IMR-90 (cell line): ENCODE measurements at regions not wholly inside any gene's neighbourhood (a gene's known extent, or its start where the extent isn't known, plus 50 kb on each side); places are given as distances from the start of the nearest gene placed in this dataset.
"Not testable (repeated sequence)": the region's sequence is repeated elsewhere in the genome, so short reads cannot be mapped to it uniquely, and the experiment has no call there.

Experiments used
- ATAC-seq: fragments of 200-7000 bp; cut with Tn5 transposase; 2 replicates; pipeline ENCODE4 v1.9.1; 2020; ENCODE audit warnings: low read depth, mild to moderate bottlenecking, moderate library complexity
- BruUV-seq: library from RNA; stranded (reverse); fragments of 400-500 nt; replicated peaks from 2 replicates; lab custom pipeline; 2021; lab: Mats Ljungman, UMichigan
- CTCF ChIA-PET: fragments of 300-600 bp; formaldehyde crosslinking; extraction: SDS; loops from one replicate; lab custom pipeline; 2021; ENCODE audit warnings: antibody characterized with exemption; lab: Yijun Ruan, JAX
- POLR2A ChIA-PET: fragments of 300-600 bp; sonication (Branson Sonifier 250); formaldehyde crosslinking; loops from one replicate; lab custom pipeline; 2022; ENCODE audit warnings: antibody characterized with exemption; ENCODE audit not compliant: unreplicated experiment; lab: Charles Lee
- DNase-seq: peaks from one replicate; pipeline ENCODE4 v3.0.0; 2013
- H2AFZ ChIP-seq: replicated peaks from 2 replicates; pipeline ENCODE3; 2013; ENCODE audit warnings: low read length, mild to moderate bottlenecking; ENCODE audit not compliant: poor library complexity
- H2AK5ac ChIP-seq: 2 replicates; pipeline ENCODE4 v1.6.1; 2013; ENCODE audit warnings: low read depth, low read length, inconsistent platforms
- H2AK9ac ChIP-seq: replicated peaks from 2 replicates; pipeline ENCODE3; 2013; ENCODE audit warnings: mild to moderate bottlenecking, low read depth, low read length, moderate library complexity; ENCODE audit not compliant: poor library complexity
- H2BK120ac ChIP-seq: 2 replicates; pipeline ENCODE4 v1.6.1; 2013; ENCODE audit warnings: low read depth, low read length, inconsistent platforms
- H2BK15ac ChIP-seq: 3 replicates; pipeline ENCODE4 v1.6.1; 2013; ENCODE audit warnings: low read depth, low read length, inconsistent platforms
- H2BK20ac ChIP-seq: 2 replicates; pipeline ENCODE4 v1.6.1; 2013; ENCODE audit warnings: low read depth, mild to moderate bottlenecking, inconsistent platforms, low read length, moderate library complexity
- H2BK5ac ChIP-seq: 2 replicates; pipeline ENCODE4 v1.6.1; 2013; ENCODE audit warnings: mild to moderate bottlenecking, low read depth, low read length, inconsistent platforms; ENCODE audit not compliant: poor library complexity, severe bottlenecking
- H3K14ac ChIP-seq: replicated peaks from 2 replicates; pipeline ENCODE4 v1.6.1; 2013; ENCODE audit warnings: low read depth, low read length, inconsistent platforms
- H3K18ac ChIP-seq: 2 replicates; pipeline ENCODE4 v1.6.1; 2013; ENCODE audit warnings: low read depth, low read length, control low read depth
- H3K23ac ChIP-seq: 2 replicates; pipeline ENCODE4 v1.6.1; 2013; ENCODE audit warnings: low read depth, low read length, inconsistent platforms
- H3K27ac ChIP-seq: 2 replicates; pipeline ENCODE4 v1.5.1; 2013; ENCODE audit warnings: mild to moderate bottlenecking, control low read depth, low read length; ENCODE audit not compliant: insufficient read depth
- H3K27me3 ChIP-seq: 2 replicates; pipeline ENCODE4 v1.6.1; 2013; ENCODE audit warnings: low read length; ENCODE audit not compliant: control insufficient read depth, insufficient read depth
- H3K36me3 ChIP-seq: 2 replicates; pipeline ENCODE4 v1.6.1; 2013; ENCODE audit warnings: low read length, mixed read lengths; ENCODE audit not compliant: control insufficient read depth, insufficient read depth
- H3K4ac ChIP-seq: 2 replicates; pipeline ENCODE4 v1.6.1; 2013; ENCODE audit warnings: low read depth, low read length, inconsistent platforms
- H3K4me1 ChIP-seq: 2 replicates; pipeline ENCODE4 v1.6.1; 2013; ENCODE audit warnings: low read length, mixed read lengths; ENCODE audit not compliant: control insufficient read depth, insufficient read depth
- H3K4me2 ChIP-seq: 2 replicates; pipeline ENCODE4 v1.6.1; 2013; ENCODE audit warnings: low read depth, mild to moderate bottlenecking, control low read depth, low read length, moderate library complexity
- H3K4me3 ChIP-seq: 2 replicates; pipeline ENCODE4 v1.5.1; 2013; ENCODE audit warnings: low read depth, mild to moderate bottlenecking, control low read depth, low read length, moderate library complexity; ENCODE audit not compliant: insufficient read depth
- H3K56ac ChIP-seq: 2 replicates; pipeline ENCODE4 v1.6.1; 2013; ENCODE audit warnings: low read length, inconsistent platforms; ENCODE audit not compliant: insufficient read depth; ENCODE audit errors: extremely low read depth
- H3K79me1 ChIP-seq, 2 experiments: 2 replicates each; pipeline ENCODE4 v1.6.1; 2013; ENCODE audit warnings: low read length in 2 of 2, inconsistent platforms in 1 of 2, low read depth in 1 of 2
- H3K9ac ChIP-seq: 2 replicates; pipeline ENCODE4 v1.6.1; 2013; ENCODE audit warnings: low read depth, low read length, control low read depth
- H3K9me1 ChIP-seq: 2 replicates; pipeline ENCODE4 v1.6.1; 2013; ENCODE audit warnings: low read length, inconsistent platforms; ENCODE audit not compliant: insufficient read depth
- H3K9me3 ChIP-seq: 2 replicates; pipeline ENCODE4 v1.6.1; 2013; ENCODE audit warnings: low read length; ENCODE audit not compliant: control insufficient read depth, insufficient read depth
- H4K20me1 ChIP-seq: 2 replicates; pipeline ENCODE4 v1.6.1; 2013; ENCODE audit warnings: low read length, inconsistent platforms; ENCODE audit not compliant: insufficient read depth
- H4K5ac ChIP-seq: 2 replicates; pipeline ENCODE4 v1.6.1; 2013; ENCODE audit warnings: mild to moderate bottlenecking, low read depth, low read length, control low read depth
- H4K8ac ChIP-seq, 2 experiments: 2 replicates each; pipeline ENCODE4 v1.6.1; 2013; ENCODE audit warnings: low read depth in 2 of 2, low read length in 2 of 2, control low read depth in 1 of 2, inconsistent platforms in 1 of 2
- H4K91ac ChIP-seq: 2 replicates; pipeline ENCODE4 v1.6.1; 2013; ENCODE audit warnings: low read depth, low read length, inconsistent platforms; ENCODE audit not compliant: insufficient read depth
- WGBS, 2 experiments: methylation state at CpG; one replicate each; pipeline versions ENCODE4 v1.1.5 to v1.1.7; 2013; ENCODE audit warnings: missing lambda C conversion rate in 2 of 2; ENCODE audit not compliant: insufficient read length in 1 of 2; ENCODE audit errors: extremely low coverage in 2 of 2; 5-methylcytosine and 5-hydroxymethylcytosine counted together
- dilution Hi-C: fragments of 300-500 bp; cut with HindIII; formaldehyde crosslinking; loops from one replicate; pipeline ENCODE4 v1.14.3; 2018; ENCODE audit warnings: low sequenced_read_pairs; ENCODE audit not compliant: unreplicated experiment
- in situ Hi-C: fragments of 300-500 bp; cut with MboI; formaldehyde crosslinking; loops from 3 replicates; pipeline ENCODE4 v1.14.3; 2019; ENCODE audit warnings: low sequenced_read_pairs, inconsistent platforms, mixed read lengths
- intact Hi-C: fragments of 100-400 bp; cut with micrococcal nuclease; formaldehyde crosslinking; loops from 2 replicates; pipeline ENCODE4 v1.10.0; 2022

DNA sequence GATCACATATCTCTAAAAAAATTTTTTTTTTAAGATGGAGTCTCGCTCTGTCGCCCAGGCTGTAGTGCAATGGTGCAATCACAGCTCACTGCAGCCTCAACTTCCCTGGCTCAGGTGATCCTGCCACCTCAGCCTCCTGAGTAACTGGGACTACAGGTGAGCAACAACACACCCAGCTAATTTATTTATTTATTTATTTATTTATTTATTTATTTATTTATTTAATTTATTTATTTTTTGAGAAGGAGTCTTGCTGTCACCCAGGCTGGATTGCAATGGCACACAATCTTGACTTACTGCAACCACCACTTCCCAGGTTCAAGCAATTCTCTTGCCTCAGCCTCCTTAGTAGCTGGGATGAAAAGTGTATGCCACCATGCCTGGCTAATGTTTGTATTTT is 507.9 kb downstream of the KCNJ18 start:
- H3K23ac ChIP-seq, H2BK20ac ChIP-seq, H3K4ac ChIP-seq, H3K79me1 ChIP-seq, CTCF ChIA-PET, H3K4me1 ChIP-seq, H3K4me2 ChIP-seq, H4K91ac ChIP-seq, H2AFZ ChIP-seq, H3K27ac ChIP-seq, dilution Hi-C loops, H2AK5ac ChIP-seq, H3K9ac ChIP-seq, H3K14ac ChIP-seq, H4K5ac ChIP-seq, intact Hi-C loops, H2BK5ac ChIP-seq, H2BK15ac ChIP-seq, BruUV-seq, H2AK9ac ChIP-seq, H3K18ac ChIP-seq, H2BK120ac ChIP-seq, H3K56ac ChIP-seq, POLR2A ChIA-PET, H3K36me3 ChIP-seq, ATAC-seq, H4K20me1 ChIP-seq, H3K9me1 ChIP-seq, H3K4me3 ChIP-seq, H3K27me3 ChIP-seq, H4K8ac ChIP-seq, DNase-seq, in situ Hi-C loops: not testable (repeated sequence)
- no CpG with 5 or more reads among the region's 2 CpGs for WGBS, 2 experiments
- H3K9me3 ChIP-seq = peaks cover 14% of the 10 kb centered on the region
